ENCODE measurements at regions not wholly inside any gene's neighbourhood (a gene's known extent, or its start where the extent isn't known, plus 50 kb on each side); places are given as distances from the start of the nearest gene placed in this dataset.

GRCh38 chr17:71740866-71741265, 380.0 kb upstream of the SOX9 start:
- TF ChIP-seq CTCF (IDR thresholded peaks at IDR 0.05; ENCODE audit: insufficient read depth, low read length), result no peak
- TF ChIP-seq REST (IDR thresholded peaks at IDR 0.05; ENCODE audit: insufficient replicate concordance, low read depth), result no peak
- TF ChIP-seq POLR2AphosphoS5 (IDR thresholded peaks at IDR 0.05; ENCODE audit: low read depth), result no peak

Measured in HL-60 (cell line).